NB4 (cell line): ENCODE measurements at regions not wholly inside any gene's neighbourhood (a gene's known extent, or its start where the extent isn't known, plus 50 kb on each side); places are given as distances from the start of the nearest gene placed in this dataset.
"Not testable (repeated sequence)": the region's sequence is repeated elsewhere in the genome, so short reads cannot be mapped to it uniquely, and the experiment has no call there.

Experiments
- MAX ChIP-seq: IDR thresholded peaks from 2 replicates; pipeline ENCODE4 v1.6.1; 2011; ENCODE audit warnings: low read depth, low read length
- MYC ChIP-seq: IDR thresholded peaks from 2 replicates; pipeline ENCODE4 v1.6.1; 2011; ENCODE audit warnings: low read depth, low read length
- POLR2A ChIP-seq: IDR thresholded peaks from 2 replicates; pipeline ENCODE4 v1.6.1; 2011; ENCODE audit warnings: mild to moderate bottlenecking; ENCODE audit not compliant: insufficient read length; ENCODE audit errors: extremely low read depth
- TF ChIP-seq, protein P1 (sequence below): IDR thresholded peaks from one replicate; pipeline ENCODE4 v1.5.1; 2012; ENCODE audit warnings: low read depth, low read length

DNA sequence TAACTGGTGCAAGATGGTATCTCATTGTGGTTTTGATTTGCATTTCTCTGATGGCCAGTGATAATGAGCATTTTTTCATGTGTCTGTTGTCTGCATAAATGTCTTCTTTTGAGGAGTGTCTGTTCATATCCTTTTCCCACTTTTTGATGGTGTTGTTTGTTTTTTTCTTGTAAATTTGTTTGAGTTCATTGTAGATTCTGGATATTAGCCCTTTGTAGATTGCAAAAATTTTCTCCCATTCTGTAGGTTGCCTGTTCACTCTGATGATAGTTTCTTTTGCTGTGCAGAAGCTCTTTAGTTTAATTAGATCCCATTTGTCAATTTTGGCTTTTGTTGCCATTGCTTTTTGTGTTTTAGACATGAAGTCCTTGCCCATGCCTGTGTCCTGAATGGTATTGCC lies 256.9 kb downstream of the FOXG1 start:
- not testable (repeated sequence) for TF ChIP-seq POLR2A, MYC, MAX
- TF ChIP-seq, protein P1, sequence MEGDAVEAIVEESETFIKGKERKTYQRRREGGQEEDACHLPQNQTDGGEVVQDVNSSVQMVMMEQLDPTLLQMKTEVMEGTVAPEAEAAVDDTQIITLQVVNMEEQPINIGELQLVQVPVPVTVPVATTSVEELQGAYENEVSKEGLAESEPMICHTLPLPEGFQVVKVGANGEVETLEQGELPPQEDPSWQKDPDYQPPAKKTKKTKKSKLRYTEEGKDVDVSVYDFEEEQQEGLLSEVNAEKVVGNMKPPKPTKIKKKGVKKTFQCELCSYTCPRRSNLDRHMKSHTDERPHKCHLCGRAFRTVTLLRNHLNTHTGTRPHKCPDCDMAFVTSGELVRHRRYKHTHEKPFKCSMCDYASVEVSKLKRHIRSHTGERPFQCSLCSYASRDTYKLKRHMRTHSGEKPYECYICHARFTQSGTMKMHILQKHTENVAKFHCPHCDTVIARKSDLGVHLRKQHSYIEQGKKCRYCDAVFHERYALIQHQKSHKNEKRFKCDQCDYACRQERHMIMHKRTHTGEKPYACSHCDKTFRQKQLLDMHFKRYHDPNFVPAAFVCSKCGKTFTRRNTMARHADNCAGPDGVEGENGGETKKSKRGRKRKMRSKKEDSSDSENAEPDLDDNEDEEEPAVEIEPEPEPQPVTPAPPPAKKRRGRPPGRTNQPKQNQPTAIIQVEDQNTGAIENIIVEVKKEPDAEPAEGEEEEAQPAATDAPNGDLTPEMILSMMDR: not testable (repeated sequence)
